Esophagus mucosa (tissue), 1 donor: ENCODE measurements at regions not wholly inside any gene's neighbourhood (a gene's known extent, or its start where the extent isn't known, plus 50 kb on each side); places are given as distances from the start of the nearest gene placed in this dataset.

Experiments
- ATAC-seq: fragments of 200-7000 bp; cut with Tn5 transposase; one replicate; pipeline ENCODE4 v1.9.1; 2020
- donor health status: DM: yes; HTN: yes; CAD: no.

GRCh38 chr5:166163996-166164610, 2127.3 kb upstream of the WWC1 start:
- no peak for ATAC-seq

- no peak for ATAC-seq
Observed at GRCh38 chr5:166165596-166165995, 2125.8 kb upstream of the WWC1 start.

- no peak for ATAC-seq
Observed at GRCh38 chr5:166166071-166166470, 2125.4 kb upstream of the WWC1 start.

- ATAC-seq: no peak
Observed at GRCh38 chr5:166172597-166172996, 2118.8 kb upstream of the WWC1 start.

GRCh38 chr5:166178411-166179080, 2112.9 kb upstream of the WWC1 start:
- ATAC-seq: no peak

GRCh38 chr5:166185185-166185584, 2106.3 kb upstream of the WWC1 start:
- no peak for ATAC-seq

GRCh38 chr5:166188501-166189325, 2102.7 kb upstream of the WWC1 start:
- ATAC-seq: no peak

- ATAC-seq: no peak
Observed at GRCh38 chr5:166192696-166193095, 2098.7 kb upstream of the WWC1 start.

- no peak for ATAC-seq
Observed at GRCh38 chr5:166195981-166196380, 2095.5 kb upstream of the WWC1 start.

- ATAC-seq: no peak
Observed at GRCh38 chr5:166200532-166200931, 2090.9 kb upstream of the WWC1 start.

- ATAC-seq: no peak
Observed at GRCh38 chr5:166211640-166212039, 2079.8 kb upstream of the WWC1 start.

- ATAC-seq: no peak
Observed at GRCh38 chr5:166236327-166236726, 2055.1 kb upstream of the WWC1 start.

GRCh38 chr5:166240705-166241104, 2050.7 kb upstream of the WWC1 start:
- no peak for ATAC-seq

- ATAC-seq: no peak
Observed at GRCh38 chr5:166245556-166245955, 2045.9 kb upstream of the WWC1 start.

- no peak for ATAC-seq
Observed at GRCh38 chr5:166251786-166252185, 2039.7 kb upstream of the WWC1 start.

- no peak for ATAC-seq
Observed at GRCh38 chr5:166257661-166258060, 2033.8 kb upstream of the WWC1 start.

GRCh38 chr5:166262395-166262794, 2029.0 kb upstream of the WWC1 start:
- no peak for ATAC-seq

- ATAC-seq: no peak
Observed at GRCh38 chr5:166267907-166268306, 2023.5 kb upstream of the WWC1 start.

- no peak for ATAC-seq
Observed at GRCh38 chr5:166270712-166271111, 2020.7 kb upstream of the WWC1 start.

GRCh38 chr5:166276006-166276405, 2015.4 kb upstream of the WWC1 start:
- ATAC-seq: no peak

GRCh38 chr5:166279828-166280227, 2011.6 kb upstream of the WWC1 start:
- no peak for ATAC-seq

- ATAC-seq: no peak
Observed at GRCh38 chr5:166281433-166281832, 2010.0 kb upstream of the WWC1 start.

- ATAC-seq: no peak
Observed at GRCh38 chr5:166282939-166283338, 2008.5 kb upstream of the WWC1 start.

- no peak for ATAC-seq
Observed at GRCh38 chr5:166285361-166285760, 2006.1 kb upstream of the WWC1 start.
